HPDE6-E6E7 (cell line): ENCODE measurements at regions not wholly inside any gene's neighbourhood (a gene's known extent, or its start where the extent isn't known, plus 50 kb on each side); places are given as distances from the start of the nearest gene placed in this dataset.

Experiments
- DNase-seq: peaks from one replicate; pipeline ENCODE4 v3.0.0; 2011; ENCODE audit warnings: missing footprints; ENCODE audit errors: extremely low spot score

- peak; percentile 3 for DNase-seq
Observed at GRCh38 chr4:58553679-58554078, 1443.5 kb upstream of the IGFBP7 start.

DNA sequence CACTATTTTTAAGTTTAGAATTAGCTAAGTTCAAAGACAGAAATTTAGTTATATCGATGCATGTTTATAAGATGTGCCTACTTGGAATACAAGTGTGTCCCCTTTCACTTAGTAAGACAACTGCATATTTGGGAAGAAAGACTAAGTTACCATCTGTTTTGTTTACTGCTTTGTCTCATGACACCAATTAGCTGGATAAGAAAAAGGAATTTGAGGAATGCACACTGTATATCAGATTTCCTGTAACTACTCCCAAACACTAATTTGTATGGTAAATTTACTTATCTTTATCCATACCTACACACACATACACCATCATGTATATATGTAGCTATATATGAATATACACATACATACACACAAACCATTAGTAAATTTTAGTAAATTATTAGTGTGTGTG lies 1442.8 kb upstream of the IGFBP7 start:
- no peak for DNase-seq

DNA sequence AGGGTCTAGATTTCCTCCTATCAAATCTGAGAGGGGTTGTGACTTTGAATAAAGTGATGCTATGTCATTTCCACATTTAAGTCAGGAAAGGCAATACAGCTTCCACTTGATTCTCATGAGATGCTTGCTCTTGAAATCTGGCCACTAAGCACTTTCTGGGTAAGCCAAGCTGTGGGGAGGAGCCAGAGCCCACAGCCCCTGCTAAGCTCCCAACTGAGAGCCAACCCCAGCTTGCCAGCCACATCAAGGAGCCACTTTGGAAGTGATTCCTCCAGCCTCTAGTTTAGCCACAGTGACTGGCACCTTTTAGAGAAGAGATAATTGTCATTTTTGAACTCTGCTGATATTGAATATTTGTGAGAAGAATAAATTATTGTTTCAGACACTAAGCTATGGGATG lies 1441.5 kb upstream of the IGFBP7 start:
- DNase-seq = no peak

DNA sequence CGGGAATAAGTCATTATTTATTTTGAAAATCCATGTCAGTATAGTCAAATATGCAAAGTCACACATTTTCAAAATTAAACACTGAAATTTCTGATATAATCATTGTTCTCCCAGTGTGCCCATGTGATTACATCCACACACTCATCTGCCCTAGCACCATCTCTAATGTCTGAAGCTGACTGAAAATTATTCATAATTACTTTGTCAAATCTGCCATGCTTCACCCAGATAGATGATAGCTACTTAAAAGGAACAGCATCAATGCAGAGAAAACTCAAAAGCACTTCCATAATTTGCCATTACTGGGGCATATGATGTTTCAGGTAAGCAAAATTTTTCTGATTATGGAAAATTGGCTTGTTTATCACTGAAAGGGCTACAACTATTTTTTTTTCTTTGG lies 1433.3 kb upstream of the IGFBP7 start:
- DNase-seq = no peak

GRCh38 chr4:58541926-58542325 lies 1431.7 kb upstream of the IGFBP7 start:
- DNase-seq = no peak

DNA sequence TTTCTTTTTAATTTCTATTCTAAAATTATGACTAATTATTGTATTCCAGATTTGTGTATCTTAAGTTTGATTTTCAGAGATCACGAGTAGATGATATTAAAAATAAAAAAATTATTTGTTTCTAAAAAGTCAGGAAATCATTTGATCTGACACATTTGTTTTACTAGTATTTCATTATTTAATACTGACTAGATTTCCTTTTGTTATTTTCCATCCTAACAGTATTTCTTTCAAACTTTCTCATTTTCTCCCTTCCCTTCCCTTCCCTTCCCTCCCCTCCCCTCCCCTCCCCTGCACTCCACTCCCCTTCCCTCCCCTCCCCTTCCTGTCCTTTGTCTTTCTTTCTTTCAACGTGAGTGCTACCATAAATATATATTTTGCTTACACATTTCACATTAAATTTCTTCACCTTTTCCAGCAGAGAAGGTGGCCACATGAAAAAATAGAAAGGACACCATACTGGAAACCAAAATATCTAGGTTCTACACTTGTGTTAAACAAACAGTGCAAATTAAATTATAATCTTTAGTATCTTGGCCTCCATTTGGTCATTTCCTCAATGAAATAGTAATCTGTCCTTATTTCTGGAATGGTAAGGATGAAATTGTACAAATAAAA lies 1412.7 kb upstream of the IGFBP7 start:
- DNase-seq = no peak

GRCh38 chr4:58515226-58515625 lies 1405.0 kb upstream of the IGFBP7 start:
- DNase-seq = no peak

- DNase-seq = no peak
Observed at GRCh38 chr4:58514299-58514698, 1404.1 kb upstream of the IGFBP7 start.

GRCh38 chr4:58510652-58511051 lies 1400.5 kb upstream of the IGFBP7 start:
- no peak for DNase-seq

- no peak for DNase-seq
Observed at GRCh38 chr4:58507079-58507478, 1396.9 kb upstream of the IGFBP7 start.

- no peak for DNase-seq
Observed at GRCh38 chr4:58502839-58503238, 1392.7 kb upstream of the IGFBP7 start.

DNA sequence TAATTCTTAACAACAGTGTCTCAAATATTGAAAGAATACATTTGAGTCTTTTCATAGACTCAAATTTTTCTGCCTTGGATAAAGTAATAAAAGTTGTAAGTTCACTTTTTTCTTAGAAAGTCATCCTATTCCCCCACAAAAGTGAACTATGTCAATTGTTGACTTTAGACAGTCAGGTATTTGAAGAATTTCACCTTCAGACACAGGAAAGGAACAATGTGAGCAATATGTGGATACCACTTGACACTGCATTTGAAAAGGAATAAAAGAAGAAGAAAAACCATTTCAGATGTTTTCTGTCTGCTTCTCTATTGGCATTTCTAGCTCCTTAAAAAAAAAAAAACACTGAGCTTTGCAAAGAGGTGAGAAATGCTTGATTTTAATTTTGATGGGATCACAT lies 1389.0 kb upstream of the IGFBP7 start:
- DNase-seq = no peak

GRCh38 chr4:58491620-58492019 lies 1381.4 kb upstream of the IGFBP7 start:
- DNase-seq = no peak

DNA sequence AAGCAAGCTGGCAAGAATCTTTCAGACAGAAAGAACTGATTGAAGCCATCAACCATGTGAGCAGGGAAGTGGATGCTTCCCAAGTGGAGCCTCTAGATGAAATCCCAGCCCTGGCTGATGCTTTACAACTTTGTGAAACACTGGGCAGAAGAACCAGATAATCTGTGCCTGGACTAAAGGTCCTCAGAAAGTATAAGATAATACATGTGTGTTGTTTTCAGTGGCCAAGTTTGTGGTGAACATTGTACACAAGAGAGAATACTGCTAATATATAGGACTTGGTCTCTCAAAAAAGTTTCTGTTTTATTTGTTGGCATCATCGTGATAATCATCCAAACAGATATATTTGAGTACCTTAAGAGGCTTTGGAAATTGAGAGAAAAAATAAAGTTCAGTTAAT lies 1367.8 kb upstream of the IGFBP7 start:
- DNase-seq = no peak

- DNase-seq = no peak
Observed at GRCh38 chr4:58477513-58477912, 1367.3 kb upstream of the IGFBP7 start.

- no peak for DNase-seq
Observed at GRCh38 chr4:58475097-58475496, 1364.9 kb upstream of the IGFBP7 start.

- no peak for DNase-seq
Observed at GRCh38 chr4:58465031-58465430, 1354.8 kb upstream of the IGFBP7 start.

DNA sequence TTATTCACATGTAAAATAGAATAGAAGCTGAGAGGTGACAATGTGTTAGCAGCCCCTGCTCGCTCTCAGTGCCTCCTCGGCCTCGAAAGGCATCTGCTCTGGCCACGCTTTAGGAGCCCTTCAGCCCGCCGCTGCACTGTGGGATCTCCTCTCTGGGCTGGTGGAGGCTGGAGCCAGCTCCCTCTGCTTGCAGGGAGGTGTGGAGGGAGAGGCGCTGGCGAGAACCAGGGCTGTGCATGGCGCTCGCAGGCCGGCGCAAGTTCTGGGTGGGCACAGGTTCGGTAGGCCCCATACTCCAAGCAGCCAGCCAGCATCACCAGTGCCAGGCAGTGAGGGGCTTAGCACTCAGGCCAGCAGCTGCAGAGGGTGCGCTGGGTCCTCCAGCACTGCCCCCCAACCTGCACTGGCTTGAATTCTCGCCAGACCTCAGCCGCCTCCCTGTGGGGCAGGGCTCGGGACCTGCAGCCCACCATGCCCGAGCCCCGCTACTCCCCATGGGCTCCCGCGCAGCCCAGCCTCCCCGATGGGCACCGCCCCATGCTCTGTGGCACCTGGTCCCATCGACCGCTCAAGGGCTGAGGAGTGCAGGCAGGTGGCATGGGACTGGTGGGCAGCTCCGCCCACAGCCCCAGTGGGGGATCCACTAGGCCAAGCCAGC lies 1346.7 kb upstream of the IGFBP7 start:
- DNase-seq = no peak

DNA sequence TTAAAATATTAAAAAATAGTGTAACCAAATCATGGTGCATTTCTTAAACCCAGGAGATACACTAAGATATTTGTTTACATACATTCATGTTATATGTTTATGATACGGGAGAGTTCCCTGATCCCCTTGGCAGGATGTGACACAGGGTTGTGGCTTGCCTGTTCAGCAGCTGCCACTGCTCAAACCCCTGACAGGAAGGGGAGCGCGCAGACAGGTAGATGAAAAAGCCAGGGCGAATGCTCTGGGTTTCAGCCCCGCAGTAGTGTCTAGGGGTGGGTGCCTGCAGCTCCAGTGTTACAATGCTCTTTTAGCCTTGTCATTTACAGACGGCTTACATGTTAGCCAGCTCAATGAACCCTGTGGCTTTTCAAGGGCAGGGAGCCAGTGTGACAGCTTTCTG lies 1343.8 kb upstream of the IGFBP7 start:
- DNase-seq = no peak

GRCh38 chr4:58451707-58452106 lies 1341.5 kb upstream of the IGFBP7 start:
- no peak for DNase-seq

- no peak for DNase-seq
Observed at GRCh38 chr4:58435871-58436270, 1325.7 kb upstream of the IGFBP7 start.

GRCh38 chr4:58413849-58414248 lies 1303.7 kb upstream of the IGFBP7 start:
- no peak for DNase-seq

- DNase-seq = no peak
Observed at GRCh38 chr4:58411904-58412303, 1301.7 kb upstream of the IGFBP7 start.

GRCh38 chr4:58406762-58407161 lies 1296.6 kb upstream of the IGFBP7 start:
- no peak for DNase-seq
